Panc1 (cell line): ENCODE measurements at regions not wholly inside any gene's neighbourhood (a gene's known extent, or its start where the extent isn't known, plus 50 kb on each side); places are given as distances from the start of the nearest gene placed in this dataset.

Experiments
- ATAC-seq: fragments of 200-7000 bp; cut with Tn5 transposase; 2 replicates; pipeline ENCODE4 v1.9.1; 2020; ENCODE audit warnings: mild to moderate bottlenecking, moderate library complexity
- BruUV-seq: library from RNA; stranded (reverse); fragments of 400-500 nt; replicated peaks from 2 replicates; lab custom pipeline; 2021; lab: Mats Ljungman, UMichigan
- CTCF ChIA-PET: fragments of 300-600 bp; sonication (Branson Sonifier 250); formaldehyde crosslinking; loops from one replicate; lab custom pipeline; 2022; ENCODE audit warnings: antibody characterized with exemption; lab: Charles Lee
- POLR2A ChIA-PET: fragments of 300-600 bp; sonication (Branson Sonifier 250); formaldehyde crosslinking; loops from one replicate; lab custom pipeline; 2022; ENCODE audit warnings: antibody characterized with exemption; lab: Charles Lee
- DNase-seq: peaks from one replicate; pipeline ENCODE4 v3.0.0-alpha.2; 2010; ENCODE audit warnings: low read depth, low spot score
- H3K27ac ChIP-seq: 2 replicates; pipeline ENCODE4 v1.5.1; 2011; ENCODE audit warnings: mild to moderate bottlenecking, low read length, inconsistent platforms
- H3K27me3 ChIP-seq: fragments of 200-500 bp; sonication (Bioruptor generic); 2 replicates; pipeline ENCODE4 v1.6.0; 2014; ENCODE audit warnings: low read length, inconsistent platforms; ENCODE audit not compliant: control insufficient read depth, insufficient read depth
- H3K36me3 ChIP-seq: fragments of 200-500 bp; sonication (Bioruptor generic); 2 replicates; pipeline ENCODE4 v1.5.1; 2014; ENCODE audit warnings: inconsistent platforms, mild to moderate bottlenecking, low read length, moderate library complexity; ENCODE audit not compliant: control insufficient read depth, insufficient read depth
- H3K4me1 ChIP-seq: 2 replicates; pipeline ENCODE4 v1.5.1; 2011; ENCODE audit warnings: inconsistent platforms, mild to moderate bottlenecking, low read length, moderate library complexity; ENCODE audit not compliant: control insufficient read depth, insufficient read depth
- H3K4me3 ChIP-seq, 2 experiments: 2 replicates each; pipeline ENCODE4 v1.5.1; 2011 to 2012; ENCODE audit warnings: low read depth in 2 of 2, low read length in 2 of 2, mild to moderate bottlenecking in 2 of 2, inconsistent platforms in 1 of 2, moderate library complexity in 1 of 2
- H3K9me3 ChIP-seq: fragments of 200-500 bp; sonication (Bioruptor generic); 2 replicates; pipeline ENCODE4 v1.5.1; 2014; ENCODE audit warnings: low read depth, mild to moderate bottlenecking, inconsistent platforms, low read length, moderate library complexity; ENCODE audit not compliant: control insufficient read depth, insufficient read depth
- CTCF ChIP-seq: fragments of 450-650 bp; IDR thresholded peaks from 2 replicates; pipeline ENCODE4 v1.5.1; 2017; ENCODE audit warnings: mild to moderate bottlenecking
- POLR2AphosphoS5 ChIP-seq: IDR thresholded peaks from 2 replicates; pipeline ENCODE4 v1.6.1; 2012; ENCODE audit warnings: mild to moderate bottlenecking, low read depth, low read length, moderate library complexity
- REST ChIP-seq, 2 experiments: IDR thresholded peaks; 2 replicates each; pipeline ENCODE4 v1.6.1; 2011 to 2012; ENCODE audit warnings: low read depth in 2 of 2, control low read depth in 1 of 2, low read length in 1 of 2, mild to moderate bottlenecking in 1 of 2, moderate library complexity in 1 of 2; ENCODE audit not compliant: insufficient read depth in 1 of 2
- SIN3A ChIP-seq: IDR thresholded peaks from 2 replicates; pipeline ENCODE4 v1.6.1; 2012; ENCODE audit warnings: low read depth, mild to moderate bottlenecking, low read length, moderate library complexity, borderline replicate concordance; ENCODE audit not compliant: insufficient read depth
- TCF7L2 ChIP-seq: IDR thresholded peaks from 2 replicates; pipeline ENCODE4 v1.6.1; 2011; ENCODE audit warnings: mild to moderate bottlenecking, low read depth, low read length, inconsistent platforms
- in situ Hi-C: cut with HindIII; loops from 2 replicates; pipeline ENCODE4 v1.10.0; 2016; ENCODE audit warnings: low sequenced_read_pairs, low pct_unique_long_range_greater_than_20kb
- intact Hi-C: fragments of 100-400 bp; cut with micrococcal nuclease; formaldehyde crosslinking; loops from one replicate; pipeline ENCODE4 v1.10.0; 2022; ENCODE audit not compliant: unreplicated experiment

- ChIA-PET POLR2A (no interaction called here), CTCF (no interaction called here)
- BruUV-seq: no TSS peak
- no peaks in the 10 kb centered on the region for H3K9me3 ChIP-seq
- H3K27me3 ChIP-seq: no peaks in the 10 kb centered on the region
- TF ChIP-seq SIN3A (no peak), TCF7L2 (no peak), CTCF (no peak), POLR2AphosphoS5 (no peak), REST (IDR thresholded peaks at IDR 0.05; ENCODE audit: insufficient read depth in 1 of 2, low read depth in 2 of 2, low read length in 1 of 2) (no peak)
- ATAC-seq: no peak
- in situ Hi-C loops (no loop called here), intact Hi-C loops (no loop called here)
- DNase-seq: no peak
- H3K36me3 ChIP-seq: no peaks in the 10 kb centered on the region
- H3K27ac ChIP-seq: no peak overlapping the region
- H3K4me3 ChIP-seq: no peak overlapping the region
- H3K4me1 ChIP-seq: no peaks in the 10 kb centered on the region
Observed at GRCh38 chr4:4776335-4776734, 83.1 kb upstream of the MSX1 start.

GRCh38 chr4:4775493-4776004 is 83.9 kb upstream of the MSX1 start:
- DNase-seq: no peak
- ChIA-PET CTCF (no interaction called here), POLR2A (interaction anchor here (0.6 kb wide), 1 partner anchor 542 kb away, joined by 4 read pairs; no protein-coding TSS in a partner anchor)
- Histone ChIP-seq H3K36me3 (no peaks in the 10 kb centered on the region), H3K27me3 (no peaks in the 10 kb centered on the region), H3K27ac (no peak overlapping the region), H3K4me1 (no peaks in the 10 kb centered on the region), H3K4me3 (no peak overlapping the region), H3K9me3 (no peaks in the 10 kb centered on the region)
- in situ Hi-C loops: no loop called here
- no peak for TF ChIP-seq POLR2AphosphoS5
- no peak for TF ChIP-seq CTCF
- no peak for TF ChIP-seq REST (IDR thresholded peaks at IDR 0.05; ENCODE audit: insufficient read depth in 1 of 2, low read depth in 2 of 2, low read length in 1 of 2)
- TF ChIP-seq TCF7L2: no peak
- no peak for TF ChIP-seq SIN3A
- ATAC-seq: no peak
- intact Hi-C loops: no loop called here
- BruUV-seq: no TSS peak
